HL-60 (cell line): ENCODE measurements at regions not wholly inside any gene's neighbourhood (a gene's known extent, or its start where the extent isn't known, plus 50 kb on each side); places are given as distances from the start of the nearest gene placed in this dataset.

ENCODE experiments used
- DNase-seq, 2 experiments: peaks; one replicate each; pipeline ENCODE4 v3.0.0-alpha.2; 2010 to 2020; ENCODE audit warnings: low read depth in 1 of 2, low spot score in 1 of 2
- H3K27ac ChIP-seq: fragments of 250-450 bp; sonication (Bioruptor Pico); replicated peaks from 2 replicates; pipeline ENCODE4 v1.5.1; 2020; ENCODE audit warnings: mild to moderate bottlenecking, moderate library complexity
- H3K27me3 ChIP-seq: fragments of 250-450 bp; sonication (Bioruptor Pico); 2 replicates; pipeline ENCODE4 v1.5.1; 2021; ENCODE audit warnings: mild to moderate bottlenecking, moderate library complexity; ENCODE audit not compliant: insufficient read depth, poor library complexity, severe bottlenecking
- H3K4me3 ChIP-seq: replicated peaks from 2 replicates; pipeline ENCODE4 v1.5.1; 2011; ENCODE audit warnings: mild to moderate bottlenecking, control low read depth, low read length; ENCODE audit not compliant: insufficient read depth
- GABPA ChIP-seq: IDR thresholded peaks from 2 replicates; pipeline ENCODE4 v1.6.1; 2012; ENCODE audit warnings: low read depth
- POLR2AphosphoS5 ChIP-seq: IDR thresholded peaks from 2 replicates; pipeline ENCODE4 v1.6.1; 2012; ENCODE audit warnings: low read depth
- SPI1 ChIP-seq: IDR thresholded peaks from 2 replicates; pipeline ENCODE4 v1.6.1; 2012; ENCODE audit warnings: low read depth, mild to moderate bottlenecking, borderline replicate concordance
- TF ChIP-seq, protein P1 (sequence below): IDR thresholded peaks from one replicate; pipeline ENCODE4 v1.5.1; 2011; ENCODE audit warnings: low read length, control low read depth, inconsistent platforms; ENCODE audit not compliant: insufficient read depth
- TF ChIP-seq, protein P2 (sequence below): IDR thresholded peaks from 2 replicates; pipeline ENCODE4 v1.6.1; 2012; ENCODE audit warnings: low read depth; ENCODE audit not compliant: insufficient replicate concordance

DNA sequence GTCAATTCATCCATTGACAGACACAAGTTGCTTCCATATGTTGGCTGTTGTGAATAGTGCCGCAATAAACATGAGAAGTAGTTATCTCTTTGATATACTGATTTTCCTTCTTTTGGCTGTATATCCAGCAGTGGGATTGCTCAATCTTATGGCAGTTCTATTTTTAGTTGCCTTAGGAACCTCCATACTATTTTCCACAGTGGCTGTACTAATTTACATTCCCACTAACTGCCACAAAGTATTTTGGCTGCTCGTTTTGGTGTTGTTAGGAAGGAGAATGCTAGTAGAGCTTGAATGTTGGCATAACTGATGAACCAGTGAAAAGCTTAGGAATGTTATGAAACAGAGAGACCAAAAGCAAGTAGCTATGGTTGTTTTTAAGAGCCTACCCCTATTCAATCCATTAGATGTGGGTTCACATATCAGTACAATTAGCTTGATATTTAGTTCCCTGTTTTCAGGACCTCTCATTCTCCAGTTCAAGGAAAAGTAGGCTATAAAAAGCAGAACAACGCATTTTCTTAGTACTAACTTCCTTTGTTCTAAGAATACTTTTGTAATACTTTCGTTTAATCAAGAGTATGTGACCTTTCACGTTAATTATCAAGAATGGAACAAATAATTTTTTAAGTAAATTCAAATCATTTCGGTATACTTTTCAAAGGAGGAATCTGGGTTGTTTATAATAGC is 100.3 kb downstream of the FAS start:
- DNase-seq: no peak
- no peaks in the 10 kb centered on the region for H3K27me3 ChIP-seq
- H3K4me3 ChIP-seq: no peak overlapping the region
- H3K27ac ChIP-seq: no peak overlapping the region
- TF ChIP-seq GABPA: no peak

DNA sequence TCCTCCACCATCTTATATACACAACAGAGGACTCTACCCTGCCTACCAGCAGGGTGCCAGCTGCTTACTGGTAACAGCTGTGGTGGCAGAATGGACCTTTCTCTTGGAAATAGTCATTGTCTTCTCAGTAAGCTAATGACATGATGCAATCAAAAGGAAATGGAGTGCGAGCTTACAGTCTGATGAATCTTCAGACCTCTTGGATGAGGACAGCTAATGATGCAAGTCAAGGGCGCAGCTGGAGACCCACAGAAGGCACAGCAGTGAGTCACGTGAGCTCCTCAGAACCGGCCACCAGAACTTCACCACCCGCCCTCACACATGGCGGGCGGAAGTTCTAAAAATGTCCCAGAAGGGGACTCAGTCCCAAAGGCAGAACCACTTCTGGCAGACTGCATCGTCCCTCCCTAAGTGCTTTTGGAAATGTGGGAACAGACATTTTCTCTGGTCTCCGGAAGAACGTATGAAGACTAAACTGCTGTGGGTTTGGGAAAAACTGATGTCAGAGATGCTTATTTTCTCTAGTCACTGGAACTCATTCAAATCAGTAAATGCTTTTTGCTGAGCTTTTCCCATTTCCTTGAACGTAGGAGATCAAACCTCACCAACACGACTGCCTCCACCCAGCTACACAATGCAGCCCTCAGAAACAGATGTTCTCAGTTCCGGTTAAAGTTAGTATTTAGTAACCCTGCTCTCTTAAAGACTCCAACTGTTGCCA is 96.4 kb downstream of the FAS start:
- Histone ChIP-seq H3K27ac (no peak overlapping the region), H3K4me3 (no peak overlapping the region), H3K27me3 (no peaks in the 10 kb centered on the region)
- TF ChIP-seq GABPA: no peak
- peak; percentile 29; the same call in 1 of the 2 replicates for TF ChIP-seq POLR2AphosphoS5
- DNase-seq: peak; percentile 6 to 57

DNA sequence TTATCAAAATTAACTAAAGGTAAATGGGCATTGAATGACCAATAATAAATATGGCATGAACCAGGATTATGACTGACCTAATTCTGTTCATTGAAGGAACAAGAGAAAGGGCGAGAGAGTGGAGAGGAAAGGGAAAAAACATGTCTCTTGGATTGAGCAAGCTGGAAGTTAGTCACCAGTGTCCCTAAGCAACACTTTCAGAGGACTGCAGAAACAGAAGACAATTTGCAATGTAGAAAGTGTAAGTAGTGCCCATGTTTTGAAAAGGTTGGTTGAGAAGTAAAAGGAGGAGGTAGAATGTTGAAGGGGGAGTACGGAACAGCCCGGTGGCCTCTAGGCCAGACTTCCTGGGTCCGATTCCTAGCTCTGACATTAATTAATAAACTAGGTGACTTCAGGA is 94.6 kb downstream of the FAS start:
- no peaks in the 10 kb centered on the region for H3K27me3 ChIP-seq
- H3K4me3 ChIP-seq: no peak overlapping the region
- no peak overlapping the region for H3K27ac ChIP-seq
- TF ChIP-seq SPI1: no peak
- TF ChIP-seq GABPA: no peak
- TF ChIP-seq POLR2AphosphoS5: no peak
- TF ChIP-seq, protein P1, sequence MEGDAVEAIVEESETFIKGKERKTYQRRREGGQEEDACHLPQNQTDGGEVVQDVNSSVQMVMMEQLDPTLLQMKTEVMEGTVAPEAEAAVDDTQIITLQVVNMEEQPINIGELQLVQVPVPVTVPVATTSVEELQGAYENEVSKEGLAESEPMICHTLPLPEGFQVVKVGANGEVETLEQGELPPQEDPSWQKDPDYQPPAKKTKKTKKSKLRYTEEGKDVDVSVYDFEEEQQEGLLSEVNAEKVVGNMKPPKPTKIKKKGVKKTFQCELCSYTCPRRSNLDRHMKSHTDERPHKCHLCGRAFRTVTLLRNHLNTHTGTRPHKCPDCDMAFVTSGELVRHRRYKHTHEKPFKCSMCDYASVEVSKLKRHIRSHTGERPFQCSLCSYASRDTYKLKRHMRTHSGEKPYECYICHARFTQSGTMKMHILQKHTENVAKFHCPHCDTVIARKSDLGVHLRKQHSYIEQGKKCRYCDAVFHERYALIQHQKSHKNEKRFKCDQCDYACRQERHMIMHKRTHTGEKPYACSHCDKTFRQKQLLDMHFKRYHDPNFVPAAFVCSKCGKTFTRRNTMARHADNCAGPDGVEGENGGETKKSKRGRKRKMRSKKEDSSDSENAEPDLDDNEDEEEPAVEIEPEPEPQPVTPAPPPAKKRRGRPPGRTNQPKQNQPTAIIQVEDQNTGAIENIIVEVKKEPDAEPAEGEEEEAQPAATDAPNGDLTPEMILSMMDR: no peak
- TF ChIP-seq, protein P2, sequence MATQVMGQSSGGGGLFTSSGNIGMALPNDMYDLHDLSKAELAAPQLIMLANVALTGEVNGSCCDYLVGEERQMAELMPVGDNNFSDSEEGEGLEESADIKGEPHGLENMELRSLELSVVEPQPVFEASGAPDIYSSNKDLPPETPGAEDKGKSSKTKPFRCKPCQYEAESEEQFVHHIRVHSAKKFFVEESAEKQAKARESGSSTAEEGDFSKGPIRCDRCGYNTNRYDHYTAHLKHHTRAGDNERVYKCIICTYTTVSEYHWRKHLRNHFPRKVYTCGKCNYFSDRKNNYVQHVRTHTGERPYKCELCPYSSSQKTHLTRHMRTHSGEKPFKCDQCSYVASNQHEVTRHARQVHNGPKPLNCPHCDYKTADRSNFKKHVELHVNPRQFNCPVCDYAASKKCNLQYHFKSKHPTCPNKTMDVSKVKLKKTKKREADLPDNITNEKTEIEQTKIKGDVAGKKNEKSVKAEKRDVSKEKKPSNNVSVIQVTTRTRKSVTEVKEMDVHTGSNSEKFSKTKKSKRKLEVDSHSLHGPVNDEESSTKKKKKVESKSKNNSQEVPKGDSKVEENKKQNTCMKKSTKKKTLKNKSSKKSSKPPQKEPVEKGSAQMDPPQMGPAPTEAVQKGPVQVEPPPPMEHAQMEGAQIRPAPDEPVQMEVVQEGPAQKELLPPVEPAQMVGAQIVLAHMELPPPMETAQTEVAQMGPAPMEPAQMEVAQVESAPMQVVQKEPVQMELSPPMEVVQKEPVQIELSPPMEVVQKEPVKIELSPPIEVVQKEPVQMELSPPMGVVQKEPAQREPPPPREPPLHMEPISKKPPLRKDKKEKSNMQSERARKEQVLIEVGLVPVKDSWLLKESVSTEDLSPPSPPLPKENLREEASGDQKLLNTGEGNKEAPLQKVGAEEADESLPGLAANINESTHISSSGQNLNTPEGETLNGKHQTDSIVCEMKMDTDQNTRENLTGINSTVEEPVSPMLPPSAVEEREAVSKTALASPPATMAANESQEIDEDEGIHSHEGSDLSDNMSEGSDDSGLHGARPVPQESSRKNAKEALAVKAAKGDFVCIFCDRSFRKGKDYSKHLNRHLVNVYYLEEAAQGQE: no peak
- DNase-seq: no peak

DNA sequence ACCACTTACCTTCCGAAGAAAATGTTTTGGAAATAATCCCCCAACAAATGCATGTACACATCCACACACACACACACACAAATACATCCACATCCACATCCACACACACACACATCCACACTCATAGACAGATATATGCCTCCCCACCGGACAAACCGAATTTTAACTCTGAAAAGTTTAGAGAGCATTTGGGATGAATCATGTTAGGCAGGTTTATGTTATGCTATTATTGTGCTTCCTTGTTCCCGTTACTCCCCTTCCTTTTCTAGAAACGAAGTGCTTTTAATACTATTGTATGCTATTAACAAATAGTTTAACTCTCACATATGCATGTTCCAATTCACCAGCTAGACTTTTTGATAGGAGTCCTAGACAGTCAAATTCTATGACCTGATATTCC is 91.5 kb downstream of the FAS start:
- H3K4me3 ChIP-seq: no peak overlapping the region
- TF ChIP-seq SPI1 (no peak), POLR2AphosphoS5 (no peak)
- TF ChIP-seq, protein P1: no peak
- no peak for DNase-seq
- no peaks in the 10 kb centered on the region for H3K27me3 ChIP-seq
- H3K27ac ChIP-seq: no peak overlapping the region

DNA sequence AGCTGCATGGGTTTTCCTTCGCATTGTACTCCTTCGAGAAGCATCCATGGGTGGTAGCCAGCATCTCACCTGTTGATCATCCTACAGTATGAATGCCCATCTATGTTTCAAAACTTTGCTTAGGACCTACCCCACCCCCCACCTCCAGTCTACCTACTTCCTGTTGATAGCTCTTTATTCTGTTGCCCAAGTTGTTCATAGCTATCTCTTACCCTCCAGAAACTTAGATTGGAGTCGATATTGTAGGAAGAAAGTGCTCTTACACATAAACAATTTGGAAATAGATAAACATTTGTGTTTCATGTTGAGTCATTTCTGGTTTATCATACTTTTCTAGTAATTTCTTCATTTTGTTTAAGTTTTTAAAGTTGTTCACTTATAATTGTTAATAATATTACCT is 90.1 kb downstream of the FAS start:
- H3K4me3 ChIP-seq: no peak overlapping the region
- H3K27ac ChIP-seq: no peak overlapping the region
- no peaks in the 10 kb centered on the region for H3K27me3 ChIP-seq
- DNase-seq: no peak
- TF ChIP-seq GABPA: no peak
- TF ChIP-seq, protein P1: no peak
- TF ChIP-seq POLR2AphosphoS5: no peak
- TF ChIP-seq, protein P2: no peak
- no peak for TF ChIP-seq SPI1
